ENCODE measurements at regions not wholly inside any gene's neighbourhood (a gene's known extent, or its start where the extent isn't known, plus 50 kb on each side); places are given as distances from the start of the nearest gene placed in this dataset.
A peak's percentile ranks its signal among the peaks of the same experiment; 100 is the strongest.

GRCh38 chr15:94125156-94125555, 106.2 kb upstream of the MCTP2 start:
- Histone ChIP-seq H3K79me2 (ENCODE audit: insufficient read depth) (no peaks in the 10 kb centered on the region), H3K27me3 (ENCODE audit: insufficient read depth) (no peaks in the 10 kb centered on the region), H4K20me1 (ENCODE audit: insufficient read depth) (no peaks in the 10 kb centered on the region), H3K9ac (no peak overlapping the region), H3K4me1 (ENCODE audit: control insufficient read depth in 1 of 2, insufficient read depth in 2 of 2, low read depth in 1 of 2, low read length in 1 of 2) (peaks cover 0 to 6% of the 10 kb centered on the region in 2 experiments; a peak in 1 of 4 replicates), H3K9me2 (no peaks in the 10 kb centered on the region), H3K36me3 (replicated peaks in 1 of 2; ENCODE audit: control insufficient read depth in 1 of 2, insufficient read depth in 2 of 2, low read length in 1 of 2) (no peaks in the 10 kb centered on the region), H3K4me2 (no peak overlapping the region), H3K9me3 (no peaks in the 10 kb centered on the region), H3F3A (replicated peaks; ENCODE audit: insufficient read depth) (no peaks in the 10 kb centered on the region), H3K4me3 (ENCODE audit: low read depth in 2 of 2, low read length in 1 of 2) (no peak overlapping the region), H2AFZ (ENCODE audit: low read depth) (no peak overlapping the region), H3K27ac (ENCODE audit: low read depth in 2 of 2, low read length in 1 of 2) (peak overlapping the region in 1 of 2 experiments; percentile 16; a peak in 1 of 4 replicates)
- CTCF ChIA-PET: interaction anchor here (2.6 to 5.5 kb wide), 3 partner anchors 128 to 1095 kb away, joined by 9 to 18 read pairs (median 13); no protein-coding TSS in a partner anchor
- TF ChIP-seq EP300 (IDR thresholded peaks at IDR 0.05; ENCODE audit: borderline replicate concordance in 1 of 2, low read depth in 1 of 2, low read length in 1 of 2): peak in 1 of 2 experiments; percentile 18; a peak in 1 of 4 replicates
- TF ChIP-seq FOSL2 (IDR thresholded peaks at IDR 0.05; ENCODE audit: borderline replicate concordance, low read depth): peak; percentile 42; the same call in 1 of the 2 replicates
- no peak for TF ChIP-seq NFIC (IDR thresholded peaks at IDR 0.05; ENCODE audit: borderline replicate concordance)
- TF ChIP-seq TEAD4 (IDR thresholded peaks at IDR 0.05; ENCODE audit: borderline replicate concordance, insufficient read depth): peak; percentile 17; the same call in 1 of the 2 replicates
- peak; percentile 83 for TF ChIP-seq TCF12 (IDR thresholded peaks at IDR 0.05)
- no peak for DNase-seq
- POLR2A ChIA-PET: no interaction called here
- WGBS (ENCODE audit: low lambda C conversion rate): 37% methylated on average over 2 of the region's 2 CpGs

DNA sequence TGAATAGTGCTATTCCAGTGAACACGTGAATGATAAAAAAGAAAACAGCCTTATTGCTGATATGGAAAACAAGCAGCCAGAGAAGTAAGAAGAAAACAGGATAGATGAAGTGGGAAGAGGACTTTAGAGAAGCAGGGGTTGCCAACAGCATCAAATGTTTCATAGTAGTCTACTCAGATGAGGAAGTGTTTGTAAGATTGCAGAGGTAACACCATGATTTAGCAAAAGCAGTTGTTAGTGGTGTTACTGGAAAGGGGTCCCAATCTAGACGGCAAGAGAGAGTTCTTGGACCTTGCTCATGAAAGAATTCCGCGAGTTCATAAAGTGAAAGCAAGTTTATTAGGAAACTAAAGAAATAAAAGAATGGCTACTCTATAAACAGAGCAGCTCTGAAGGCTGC, 108.8 kb upstream of the MCTP2 start:
- no peaks in the 10 kb centered on the region for H3K9me3 ChIP-seq
- H3K4me3 ChIP-seq (ENCODE audit: low read depth in 2 of 2, low read length in 1 of 2): no peak overlapping the region
- CTCF ChIA-PET: interaction anchor here (1.0 to 1.2 kb wide), 2 partner anchors 1086 to 1092 kb away, joined by 3 to 4 read pairs; no protein-coding TSS in a partner anchor
- H3K9me2 ChIP-seq: no peaks in the 10 kb centered on the region
- WGBS (ENCODE audit: low lambda C conversion rate): 77% methylated on average over 4 of the region's 4 CpGs
- no peaks in the 10 kb centered on the region for H3F3A ChIP-seq (replicated peaks; ENCODE audit: insufficient read depth)
- no peak overlapping the region for H2AFZ ChIP-seq (ENCODE audit: low read depth)
- DNase-seq: no peak
- H3K4me1 ChIP-seq (ENCODE audit: control insufficient read depth in 1 of 2, insufficient read depth in 2 of 2, low read depth in 1 of 2, low read length in 1 of 2): peaks cover 0 to 10% of the 10 kb centered on the region in 2 experiments; a peak in 1 of 4 replicates
- H3K9ac ChIP-seq: no peak overlapping the region
- no peak overlapping the region for H3K27ac ChIP-seq (ENCODE audit: low read depth in 2 of 2, low read length in 1 of 2)
- H3K36me3 ChIP-seq (replicated peaks in 1 of 2; ENCODE audit: control insufficient read depth in 1 of 2, insufficient read depth in 2 of 2, low read length in 1 of 2): no peaks in the 10 kb centered on the region
- H4K20me1 ChIP-seq (ENCODE audit: insufficient read depth): no peaks in the 10 kb centered on the region
- H3K4me2 ChIP-seq: no peak overlapping the region
- no peaks in the 10 kb centered on the region for H3K27me3 ChIP-seq (ENCODE audit: insufficient read depth)
- no peaks in the 10 kb centered on the region for H3K79me2 ChIP-seq (ENCODE audit: insufficient read depth)
- POLR2A ChIA-PET: no interaction called here
- TF ChIP-seq EZH2phosphoT487 (IDR thresholded peaks at IDR 0.05; ENCODE audit: borderline replicate concordance, low read depth) (no peak), REST (IDR thresholded peaks at IDR 0.05; ENCODE audit: low read depth, low read length) (no peak), JUND (IDR thresholded peaks at IDR 0.05) (no peak), NRF1 (IDR thresholded peaks at IDR 0.05; ENCODE audit: low read depth, low read length) (no peak), FOXJ3 (CRISPR knock-in tag; IDR thresholded peaks at IDR 0.05) (no peak), YY1 (IDR thresholded peaks at IDR 0.05; ENCODE audit: low read depth) (no peak), NFIC (IDR thresholded peaks at IDR 0.05; ENCODE audit: borderline replicate concordance) (no peak), PBX3 (IDR thresholded peaks at IDR 0.05) (no peak), TAF1 (IDR thresholded peaks at IDR 0.05; ENCODE audit: borderline replicate concordance, low read depth, low read length) (no peak), GABPA (IDR thresholded peaks at IDR 0.05; ENCODE audit: low read depth) (no peak), RXRA (IDR thresholded peaks at IDR 0.05; ENCODE audit: borderline replicate concordance, low read depth) (no peak), MAX (IDR thresholded peaks at IDR 0.05; ENCODE audit: low read depth) (no peak), POLR2AphosphoS5 (IDR thresholded peaks at IDR 0.05; ENCODE audit: low read depth, low read length) (no peak), MEF2A (IDR thresholded peaks at IDR 0.05; ENCODE audit: borderline replicate concordance, low read depth) (no peak), FOSL2 (IDR thresholded peaks at IDR 0.05; ENCODE audit: borderline replicate concordance, low read depth) (no peak)
- TF ChIP-seq, protein P1, sequence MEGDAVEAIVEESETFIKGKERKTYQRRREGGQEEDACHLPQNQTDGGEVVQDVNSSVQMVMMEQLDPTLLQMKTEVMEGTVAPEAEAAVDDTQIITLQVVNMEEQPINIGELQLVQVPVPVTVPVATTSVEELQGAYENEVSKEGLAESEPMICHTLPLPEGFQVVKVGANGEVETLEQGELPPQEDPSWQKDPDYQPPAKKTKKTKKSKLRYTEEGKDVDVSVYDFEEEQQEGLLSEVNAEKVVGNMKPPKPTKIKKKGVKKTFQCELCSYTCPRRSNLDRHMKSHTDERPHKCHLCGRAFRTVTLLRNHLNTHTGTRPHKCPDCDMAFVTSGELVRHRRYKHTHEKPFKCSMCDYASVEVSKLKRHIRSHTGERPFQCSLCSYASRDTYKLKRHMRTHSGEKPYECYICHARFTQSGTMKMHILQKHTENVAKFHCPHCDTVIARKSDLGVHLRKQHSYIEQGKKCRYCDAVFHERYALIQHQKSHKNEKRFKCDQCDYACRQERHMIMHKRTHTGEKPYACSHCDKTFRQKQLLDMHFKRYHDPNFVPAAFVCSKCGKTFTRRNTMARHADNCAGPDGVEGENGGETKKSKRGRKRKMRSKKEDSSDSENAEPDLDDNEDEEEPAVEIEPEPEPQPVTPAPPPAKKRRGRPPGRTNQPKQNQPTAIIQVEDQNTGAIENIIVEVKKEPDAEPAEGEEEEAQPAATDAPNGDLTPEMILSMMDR (IDR thresholded peaks at IDR 0.05): no peak
- TF ChIP-seq, protein P2, sequence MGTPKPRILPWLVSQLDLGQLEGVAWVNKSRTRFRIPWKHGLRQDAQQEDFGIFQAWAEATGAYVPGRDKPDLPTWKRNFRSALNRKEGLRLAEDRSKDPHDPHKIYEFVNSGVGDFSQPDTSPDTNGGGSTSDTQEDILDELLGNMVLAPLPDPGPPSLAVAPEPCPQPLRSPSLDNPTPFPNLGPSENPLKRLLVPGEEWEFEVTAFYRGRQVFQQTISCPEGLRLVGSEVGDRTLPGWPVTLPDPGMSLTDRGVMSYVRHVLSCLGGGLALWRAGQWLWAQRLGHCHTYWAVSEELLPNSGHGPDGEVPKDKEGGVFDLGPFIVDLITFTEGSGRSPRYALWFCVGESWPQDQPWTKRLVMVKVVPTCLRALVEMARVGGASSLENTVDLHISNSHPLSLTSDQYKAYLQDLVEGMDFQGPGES (IDR thresholded peaks at IDR 0.05; ENCODE audit: low read depth, low read length): no peak

All from SK-N-SH (cell line).